GM21528 (cell line): ENCODE measurements at regions not wholly inside any gene's neighbourhood (a gene's known extent, or its start where the extent isn't known, plus 50 kb on each side); places are given as distances from the start of the nearest gene placed in this dataset.
A peak's percentile ranks its signal among the peaks of the same experiment; 100 is the strongest.

Source experiments
- ATAC-seq: cut with Tn5 transposase; IDR thresholded peaks from one replicate; pipeline ENCODE4 v1.9.1; 2021; ENCODE audit warnings: mild to moderate bottlenecking, moderate library complexity; ENCODE audit not compliant: unreplicated experiment, low FRiP score

GRCh38 chr3:147836330-147836729, 427.2 kb downstream of the ZIC1 start:
- no peak for ATAC-seq

DNA sequence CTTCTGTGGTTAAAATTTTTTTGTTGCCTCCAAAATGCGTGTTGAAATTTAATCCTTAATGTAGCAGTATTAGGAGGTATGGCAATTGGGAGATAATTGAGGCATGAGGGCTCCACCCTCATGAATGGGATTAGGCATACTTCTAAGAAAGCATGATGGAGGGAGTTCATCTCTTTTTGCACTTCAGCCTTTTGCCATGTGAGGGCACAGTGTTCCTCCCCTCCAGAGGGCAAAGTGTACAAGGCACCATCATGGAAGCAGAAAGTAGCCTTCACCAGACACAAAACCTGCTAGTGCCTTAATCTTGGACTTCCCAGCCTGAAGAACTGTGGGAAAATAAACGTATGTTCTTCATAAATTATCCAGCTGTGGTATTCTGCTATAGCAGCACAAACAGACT, 429.5 kb downstream of the ZIC1 start:
- no peak for ATAC-seq

DNA sequence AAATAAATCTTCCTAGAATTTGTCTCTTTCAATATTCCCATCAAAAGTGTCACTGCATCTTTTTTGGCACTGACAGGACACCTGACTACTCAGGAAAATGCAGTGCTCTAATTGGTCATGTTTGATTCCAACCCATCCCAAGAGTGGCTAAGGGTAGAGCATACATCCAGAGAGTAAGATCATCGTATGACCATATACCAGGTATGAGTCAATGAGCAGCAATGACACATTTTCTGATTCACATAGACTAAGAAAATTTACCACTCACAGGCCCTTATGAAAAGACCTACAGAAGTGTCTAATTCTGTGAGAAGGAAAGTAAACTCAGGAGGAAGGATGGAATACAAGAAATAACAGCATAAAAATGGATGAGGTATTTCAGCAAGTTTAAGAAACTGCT, 434.2 kb downstream of the ZIC1 start:
- no peak for ATAC-seq

- ATAC-seq: no peak
Measured at GRCh38 chr3:147846293-147846692, 437.1 kb downstream of the ZIC1 start.

- no peak for ATAC-seq
Measured at GRCh38 chr3:147846854-147847478, 437.8 kb downstream of the ZIC1 start.

GRCh38 chr3:147851062-147851461, 441.9 kb downstream of the ZIC1 start:
- ATAC-seq: no peak

GRCh38 chr3:147854542-147854941, 445.4 kb downstream of the ZIC1 start:
- ATAC-seq: no peak

- no peak for ATAC-seq
Measured at GRCh38 chr3:147864754-147865354, 455.7 kb downstream of the ZIC1 start.

GRCh38 chr3:147866561-147866960, 457.4 kb downstream of the ZIC1 start:
- no peak for ATAC-seq

- no peak for ATAC-seq
Measured at GRCh38 chr3:147872568-147872967, 463.4 kb downstream of the ZIC1 start.

DNA sequence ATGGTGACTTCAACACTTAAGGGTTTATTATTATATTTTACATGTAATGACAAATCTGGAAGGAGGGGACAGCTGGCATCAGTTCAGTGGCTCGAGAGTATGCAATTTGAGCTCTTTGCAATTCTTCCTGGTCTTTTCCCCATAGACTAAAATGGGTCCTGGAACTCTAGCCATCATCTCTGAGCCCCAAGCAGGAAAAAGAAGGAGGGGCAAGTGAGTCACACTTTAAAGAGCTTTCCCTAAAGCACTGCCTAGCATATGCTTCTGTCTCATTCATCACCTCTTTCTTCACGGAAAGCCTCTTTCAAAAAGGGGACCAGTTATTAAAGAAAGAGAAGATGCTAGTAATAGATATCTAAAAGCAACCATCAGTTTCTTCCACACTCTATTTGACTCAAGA, 466.3 kb downstream of the ZIC1 start:
- no peak for ATAC-seq

DNA sequence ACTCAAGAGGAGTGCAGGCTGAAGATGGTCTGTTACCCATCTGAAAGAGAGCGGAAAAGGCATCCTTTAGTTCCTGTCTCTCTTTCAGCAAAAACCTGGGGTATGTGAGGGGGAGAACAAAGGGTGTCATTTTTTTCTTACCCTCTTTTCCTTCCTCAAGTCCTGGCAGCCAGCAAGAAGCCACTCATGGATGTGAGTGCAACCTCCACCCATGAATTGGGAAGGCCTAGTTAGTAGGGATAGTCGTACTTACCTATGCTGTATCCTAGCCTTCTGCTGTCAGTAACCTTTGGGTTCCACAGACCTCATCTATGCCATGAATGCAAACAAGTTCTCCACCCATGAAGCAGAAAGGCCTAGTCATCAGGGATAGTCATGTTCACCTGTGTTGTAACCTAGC, 472.8 kb downstream of the ZIC1 start:
- no peak for ATAC-seq

DNA sequence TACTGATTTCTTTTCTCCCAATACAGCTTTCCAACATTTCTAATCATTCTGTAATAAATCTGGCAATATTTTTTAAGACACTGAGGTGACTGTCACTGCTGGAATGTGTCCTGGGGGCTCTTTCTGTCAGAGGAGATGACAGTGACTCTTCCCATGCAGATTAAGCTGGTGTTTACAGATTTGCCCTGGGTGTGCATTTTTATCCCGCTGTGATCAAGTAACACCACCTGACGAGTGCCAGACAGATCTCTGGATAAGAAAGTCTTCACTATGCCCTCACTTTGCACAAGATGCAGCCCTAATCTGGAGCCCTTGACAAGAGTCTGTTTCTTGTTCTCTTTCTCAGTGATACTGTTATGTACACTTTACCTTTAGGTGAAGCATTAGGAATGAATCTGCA, 477.7 kb downstream of the ZIC1 start:
- ATAC-seq: no peak

GRCh38 chr3:147887797-147888196, 478.6 kb downstream of the ZIC1 start:
- no peak for ATAC-seq

DNA sequence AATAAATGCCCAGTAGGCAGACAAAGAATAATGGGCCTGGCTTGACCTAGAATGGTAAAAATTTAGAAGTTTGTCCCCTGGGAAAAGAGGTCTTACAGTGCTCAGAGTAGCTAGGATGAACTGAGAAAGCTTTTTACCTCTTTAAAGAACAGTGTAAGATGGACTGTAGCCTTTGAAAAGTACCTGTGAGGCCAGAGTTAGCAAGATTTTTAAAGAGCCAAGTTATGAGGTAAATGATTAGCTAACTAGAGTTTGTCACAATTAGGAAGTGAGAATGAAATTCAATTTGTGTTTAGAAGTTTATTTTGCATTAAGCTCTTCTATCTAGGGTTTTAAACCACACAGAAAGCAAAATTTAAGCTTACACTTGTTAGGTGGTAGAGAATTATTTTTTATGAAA, 480.9 kb downstream of the ZIC1 start:
- peak; percentile 77 for ATAC-seq

DNA sequence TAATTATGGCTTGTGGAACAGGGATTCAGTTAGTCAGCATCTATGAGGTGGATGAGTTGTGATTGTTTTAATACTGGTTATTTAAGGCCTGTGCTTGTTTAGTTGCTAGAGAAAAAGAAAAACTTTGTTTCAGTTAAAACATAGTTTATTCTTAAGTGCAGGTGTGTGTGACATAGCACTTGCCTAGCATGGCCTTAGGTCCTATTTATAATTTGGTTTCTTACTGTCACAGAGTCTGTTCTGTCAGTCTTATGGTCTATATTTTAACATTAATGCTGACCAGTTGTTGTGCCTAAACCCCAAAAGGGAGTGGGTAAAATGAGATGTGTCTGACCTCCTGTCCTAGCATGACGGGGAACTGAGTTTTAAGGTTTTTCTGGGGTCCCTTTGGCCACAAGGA, 486.3 kb downstream of the ZIC1 start:
- no peak for ATAC-seq

GRCh38 chr3:147900851-147901250, 491.7 kb downstream of the ZIC1 start:
- no peak for ATAC-seq

DNA sequence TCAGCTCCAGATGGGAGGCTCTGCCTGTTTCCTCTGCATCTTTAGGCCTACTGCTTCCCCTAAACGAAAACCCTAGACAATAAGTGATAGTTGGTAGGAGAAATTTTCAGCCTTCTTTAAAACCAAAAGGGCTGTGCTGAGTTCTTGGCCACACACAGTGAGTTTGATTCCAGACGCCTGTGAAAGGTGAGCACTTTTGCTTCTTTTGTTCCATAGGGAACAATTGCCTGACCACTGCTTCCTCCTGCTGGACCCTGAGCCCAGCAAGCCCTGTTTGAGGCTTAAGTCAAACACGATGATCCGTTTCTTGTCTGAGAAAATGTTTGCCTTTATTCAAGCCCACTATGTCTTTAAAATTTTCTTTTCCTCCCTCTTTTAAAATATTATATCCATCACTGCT, 493.9 kb downstream of the ZIC1 start:
- ATAC-seq: no peak

- no peak for ATAC-seq
Measured at GRCh38 chr3:147904421-147904820, 495.3 kb downstream of the ZIC1 start.

GRCh38 chr3:147906285-147906684, 497.1 kb downstream of the ZIC1 start:
- no peak for ATAC-seq

GRCh38 chr3:147914532-147914931, 505.4 kb downstream of the ZIC1 start:
- no peak for ATAC-seq

DNA sequence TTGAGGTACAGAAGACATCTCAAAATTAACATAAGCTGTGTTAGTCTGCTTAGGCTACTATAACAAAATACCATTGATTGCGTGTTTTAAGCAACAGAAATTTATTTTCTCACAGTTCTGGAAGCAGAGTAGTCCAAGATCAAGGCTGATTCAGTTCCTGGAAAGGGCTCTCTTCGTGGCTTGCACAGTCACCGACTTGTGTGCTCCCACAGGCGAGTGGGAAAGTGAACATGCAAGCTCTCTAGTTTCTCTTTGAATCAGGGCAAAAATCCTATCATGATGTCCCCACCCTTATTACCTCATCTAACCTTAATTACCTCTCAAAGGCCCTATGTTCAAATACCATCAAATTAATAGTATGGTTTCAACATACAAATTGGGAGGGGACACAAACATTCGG, 505.9 kb downstream of the ZIC1 start:
- ATAC-seq: no peak

DNA sequence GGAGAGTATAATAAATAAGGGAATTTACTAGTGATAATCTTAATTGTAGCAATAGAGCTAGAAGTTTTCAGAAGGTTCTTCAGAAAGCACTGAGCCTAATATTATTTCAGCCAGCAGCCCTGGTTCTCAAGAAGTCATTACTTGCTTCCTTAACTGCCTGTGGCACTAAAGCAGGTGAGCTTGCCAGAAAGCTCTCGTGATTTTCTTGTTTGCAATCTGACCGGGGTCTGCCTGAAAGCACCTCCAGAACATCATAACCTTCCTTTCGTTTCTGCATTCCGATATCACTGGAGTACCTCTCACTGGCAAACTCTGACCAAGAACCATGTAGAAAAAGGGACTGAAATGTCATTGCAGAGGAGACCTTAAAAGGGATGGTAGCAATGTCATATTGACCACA, 510.3 kb downstream of the ZIC1 start:
- no peak for ATAC-seq
